DND-41 (cell line): ENCODE measurements at regions not wholly inside any gene's neighbourhood (a gene's known extent, or its start where the extent isn't known, plus 50 kb on each side); places are given as distances from the start of the nearest gene placed in this dataset.

Source experiments
- ATAC-seq: fragments of 200-7000 bp; cut with Tn5 transposase; 3 replicates; pipeline ENCODE4 v1.9.1; 2021; ENCODE audit warnings: low read depth; ENCODE audit not compliant: insufficient read depth
- DNase-seq: peaks from one replicate; pipeline ENCODE4 v3.0.0-alpha.2; 2020
- H2AFZ ChIP-seq: 2 replicates; pipeline ENCODE4 v1.6.0; 2012; ENCODE audit warnings: low read depth, low read length
- H3K27ac ChIP-seq: 2 replicates; pipeline ENCODE4 v1.5.1; 2012; ENCODE audit warnings: low read length, inconsistent platforms
- H3K27me3 ChIP-seq: fragments of 200-600 bp; sonication (generic); 2 replicates; pipeline ENCODE4 v1.6.0; 2012; ENCODE audit warnings: low read length, mild to moderate bottlenecking, inconsistent platforms; ENCODE audit not compliant: insufficient read depth, poor library complexity
- H3K36me3 ChIP-seq: 2 replicates; pipeline ENCODE4 v1.5.1; 2012; ENCODE audit warnings: low read length, inconsistent platforms; ENCODE audit not compliant: insufficient read depth
- H3K4me1 ChIP-seq: 2 replicates; pipeline ENCODE4 v1.5.1; 2012; ENCODE audit warnings: mild to moderate bottlenecking, low read length; ENCODE audit not compliant: insufficient read depth
- H3K4me2 ChIP-seq: 2 replicates; pipeline ENCODE4 v1.6.0; 2012; ENCODE audit warnings: mild to moderate bottlenecking, moderate library complexity, low read length, inconsistent platforms; ENCODE audit not compliant: insufficient read depth
- H3K4me3 ChIP-seq, 2 experiments: fragments of 200-600 bp in 1 of 2; shearing (Covaris generic) in 1 of 2; 2 replicates each; pipeline ENCODE4 v1.5.1; 2012 to 2016; ENCODE audit warnings: inconsistent platforms in 2 of 2, low read length in 2 of 2, mild to moderate bottlenecking in 2 of 2, low read depth in 1 of 2, moderate library complexity in 1 of 2
- H3K79me2 ChIP-seq: 2 replicates; pipeline ENCODE4 v1.6.0; 2012; ENCODE audit warnings: low read length, inconsistent platforms; ENCODE audit not compliant: insufficient read depth
- H3K9ac ChIP-seq: 2 replicates; pipeline ENCODE4 v1.6.0; 2012; ENCODE audit warnings: low read depth, mild to moderate bottlenecking, inconsistent platforms, low read length, moderate library complexity
- H3K9me3 ChIP-seq: 2 replicates; pipeline ENCODE4 v1.5.1; 2012; ENCODE audit warnings: low read length, moderate library complexity, mild to moderate bottlenecking, inconsistent platforms; ENCODE audit not compliant: insufficient read depth, severe bottlenecking
- H4K20me1 ChIP-seq: 2 replicates; pipeline ENCODE4 v1.6.0; 2012; ENCODE audit warnings: low read length; ENCODE audit not compliant: insufficient read depth
- EZH2 ChIP-seq: IDR thresholded peaks from 3 replicates; pipeline ENCODE4 v1.6.1; 2012; ENCODE audit warnings: borderline replicate concordance, low read depth, mild to moderate bottlenecking, moderate library complexity, low read length, inconsistent platforms; ENCODE audit not compliant: severe bottlenecking
- TF ChIP-seq, protein P1 (sequence below): IDR thresholded peaks from 2 replicates; pipeline ENCODE4 v1.5.1; 2012; ENCODE audit warnings: borderline replicate concordance, low read length, moderate library complexity, mild to moderate bottlenecking; ENCODE audit not compliant: poor library complexity, severe bottlenecking; ENCODE audit errors: extremely low read depth

- no peak overlapping the region for H3K4me3 ChIP-seq
- no peaks in the 10 kb centered on the region for H4K20me1 ChIP-seq
- H3K79me2 ChIP-seq: no peaks in the 10 kb centered on the region
- no peak for ATAC-seq
- TF ChIP-seq, protein P1, sequence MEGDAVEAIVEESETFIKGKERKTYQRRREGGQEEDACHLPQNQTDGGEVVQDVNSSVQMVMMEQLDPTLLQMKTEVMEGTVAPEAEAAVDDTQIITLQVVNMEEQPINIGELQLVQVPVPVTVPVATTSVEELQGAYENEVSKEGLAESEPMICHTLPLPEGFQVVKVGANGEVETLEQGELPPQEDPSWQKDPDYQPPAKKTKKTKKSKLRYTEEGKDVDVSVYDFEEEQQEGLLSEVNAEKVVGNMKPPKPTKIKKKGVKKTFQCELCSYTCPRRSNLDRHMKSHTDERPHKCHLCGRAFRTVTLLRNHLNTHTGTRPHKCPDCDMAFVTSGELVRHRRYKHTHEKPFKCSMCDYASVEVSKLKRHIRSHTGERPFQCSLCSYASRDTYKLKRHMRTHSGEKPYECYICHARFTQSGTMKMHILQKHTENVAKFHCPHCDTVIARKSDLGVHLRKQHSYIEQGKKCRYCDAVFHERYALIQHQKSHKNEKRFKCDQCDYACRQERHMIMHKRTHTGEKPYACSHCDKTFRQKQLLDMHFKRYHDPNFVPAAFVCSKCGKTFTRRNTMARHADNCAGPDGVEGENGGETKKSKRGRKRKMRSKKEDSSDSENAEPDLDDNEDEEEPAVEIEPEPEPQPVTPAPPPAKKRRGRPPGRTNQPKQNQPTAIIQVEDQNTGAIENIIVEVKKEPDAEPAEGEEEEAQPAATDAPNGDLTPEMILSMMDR: no peak
- TF ChIP-seq EZH2: no peak
- peaks cover 4% of the 10 kb centered on the region for H3K27me3 ChIP-seq
- H3K9me3 ChIP-seq: no peaks in the 10 kb centered on the region
- H3K36me3 ChIP-seq: no peaks in the 10 kb centered on the region
- no peak overlapping the region for H3K9ac ChIP-seq
- H3K4me2 ChIP-seq: no peak overlapping the region
- DNase-seq: no peak
- no peak overlapping the region for H2AFZ ChIP-seq
- no peak overlapping the region for H3K27ac ChIP-seq
- H3K4me1 ChIP-seq: peaks cover 13% of the 10 kb centered on the region
Observed at GRCh38 chr2:19560785-19561184, 202.4 kb upstream of the OSR1 start.

DNA sequence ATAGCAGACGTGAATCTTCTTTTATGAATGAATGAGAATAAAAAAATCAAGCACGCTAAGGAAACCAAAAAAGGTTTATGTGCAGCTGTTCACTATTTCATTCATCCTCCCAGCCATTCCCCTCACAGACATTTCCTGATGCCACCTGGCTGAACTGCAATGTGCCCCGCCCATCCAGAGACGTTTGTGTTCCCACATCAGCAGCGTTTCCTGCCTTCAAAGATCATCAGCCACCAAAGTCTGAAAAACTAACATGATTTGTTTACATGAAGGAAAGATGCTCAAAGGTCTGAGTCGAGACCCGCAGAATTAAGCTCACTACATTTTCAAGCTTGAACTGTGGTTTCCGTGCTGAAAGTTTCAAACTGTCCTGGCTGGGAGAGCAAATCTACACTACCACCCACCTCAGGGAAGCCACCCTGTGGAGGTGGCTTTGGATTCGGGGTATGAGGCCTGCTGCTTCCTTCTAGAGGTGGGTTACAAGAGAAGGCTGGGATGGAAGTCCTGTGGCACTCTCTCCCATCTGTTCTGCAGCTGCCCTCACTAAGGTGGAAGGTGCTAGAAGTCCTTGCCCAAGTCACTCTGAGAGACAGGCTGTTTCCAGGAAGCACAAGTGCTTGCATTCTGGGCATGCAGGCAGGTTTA is 201.3 kb upstream of the OSR1 start:
- Histone ChIP-seq H2AFZ (0 out of 2 replicates have a peak overlapping the region, but pooled peaks have one; percentile 7), H3K4me1 (peaks cover 13% of the 10 kb centered on the region), H3K79me2 (no peaks in the 10 kb centered on the region), H3K36me3 (no peaks in the 10 kb centered on the region), H4K20me1 (no peaks in the 10 kb centered on the region), H3K4me2 (0 out of 2 replicates have a peak overlapping the region, but pooled peaks have one; percentile 5), H3K9ac (no peak overlapping the region), H3K4me3 (no peak overlapping the region), H3K9me3 (no peaks in the 10 kb centered on the region), H3K27me3 (peaks cover 4% of the 10 kb centered on the region), H3K27ac (no peak overlapping the region)
- ATAC-seq: peak; percentile 82
- DNase-seq: peak; percentile 49
- TF ChIP-seq, protein P1: no peak
- TF ChIP-seq EZH2: no peak

DNA sequence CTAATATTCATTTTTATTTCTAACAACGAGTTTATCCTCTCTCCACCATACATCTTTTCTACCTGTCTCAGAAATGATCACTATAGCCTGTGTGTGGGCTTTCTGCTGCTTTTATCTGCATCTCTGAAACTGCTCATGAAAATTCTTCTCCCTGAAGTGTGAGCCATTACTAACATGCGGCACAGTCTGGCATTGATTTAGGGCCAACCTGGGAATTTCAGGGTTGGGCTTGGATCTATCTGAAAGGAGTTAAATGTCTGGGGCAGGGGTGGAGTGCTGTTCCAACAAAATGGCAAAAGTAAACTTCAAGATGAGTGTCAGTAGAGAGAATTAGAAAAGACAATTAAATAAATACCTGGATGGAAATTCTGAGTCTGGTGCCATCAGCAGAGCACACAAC is 198.2 kb upstream of the OSR1 start:
- Histone ChIP-seq H3K9me3 (no peaks in the 10 kb centered on the region), H2AFZ (no peak overlapping the region), H3K27me3 (peaks cover 4% of the 10 kb centered on the region), H3K27ac (no peak overlapping the region), H3K4me2 (no peak overlapping the region), H3K79me2 (no peaks in the 10 kb centered on the region), H4K20me1 (no peaks in the 10 kb centered on the region), H3K4me1 (peaks cover 13% of the 10 kb centered on the region), H3K4me3 (no peak overlapping the region), H3K9ac (no peak overlapping the region), H3K36me3 (no peaks in the 10 kb centered on the region)
- DNase-seq (no peak), ATAC-seq (no peak)
- TF ChIP-seq, protein P1: no peak
- no peak for TF ChIP-seq EZH2
